H1 (cell line): ENCODE measurements at regions not wholly inside any gene's neighbourhood (a gene's known extent, or its start where the extent isn't known, plus 50 kb on each side); places are given as distances from the start of the nearest gene placed in this dataset.

ENCODE experiments used
- CTCF ChIA-PET: fragments of 300-600 bp; sonication (Branson Sonifier 250); formaldehyde crosslinking; loops from one replicate; lab custom pipeline; 2021; ENCODE audit not compliant: partially characterized antibody; lab: Charles Lee
- POLR2A ChIA-PET: fragments of 300-600 bp; sonication (Branson Sonifier 250); formaldehyde crosslinking; loops from one replicate; lab custom pipeline; 2021; ENCODE audit warnings: inconsistent platforms; ENCODE audit not compliant: partially characterized antibody; lab: Charles Lee
- DNase-seq, 2 experiments: peaks; one replicate each; pipeline versions ENCODE4 v3.0.0 to v3.0.0-alpha.2; 2010 to 2022; ENCODE audit warnings: low spot score in 2 of 2, low read depth in 1 of 2, mixed read lengths in 1 of 2
- FAIRE-seq: peaks from 2 replicates; lab custom pipeline; 2011; peaks lifted over from hg19 to GRCh38; lab: Jason Lieb, UNC
- H2AFZ ChIP-seq: 2 replicates; pipeline ENCODE4 v1.8.1; 2012; ENCODE audit warnings: low read length, inconsistent platforms
- H2AK5ac ChIP-seq: 2 replicates; pipeline ENCODE4 v1.6.1; 2013; ENCODE audit warnings: low read depth, low read length
- H2BK120ac ChIP-seq: replicated peaks from 2 replicates; pipeline ENCODE3; 2013; ENCODE audit warnings: low read depth, low read length, inconsistent platforms
- H2BK12ac ChIP-seq: 2 replicates; pipeline ENCODE4 v1.6.1; 2013; ENCODE audit warnings: low read depth, low read length
- H2BK15ac ChIP-seq: 2 replicates; pipeline ENCODE4 v1.6.1; 2013; ENCODE audit warnings: low read length
- H2BK20ac ChIP-seq: 2 replicates; pipeline ENCODE4 v1.6.1; 2013; ENCODE audit warnings: low read length
- H2BK5ac ChIP-seq: 2 replicates; pipeline ENCODE4 v1.6.1; 2013; ENCODE audit warnings: low read depth, low read length
- H3K14ac ChIP-seq: 2 replicates; pipeline ENCODE4 v1.6.1; 2013; ENCODE audit warnings: inconsistent platforms; ENCODE audit not compliant: insufficient read length
- H3K18ac ChIP-seq: 2 replicates; pipeline ENCODE4 v1.6.1; 2013; ENCODE audit warnings: low read length; ENCODE audit errors: extremely low read depth
- H3K23ac ChIP-seq: 2 replicates; pipeline ENCODE4 v1.6.1; 2013; ENCODE audit warnings: inconsistent platforms; ENCODE audit not compliant: insufficient read length
- H3K23me2 ChIP-seq: 2 replicates; pipeline ENCODE4 v1.6.1; 2013; ENCODE audit warnings: low read depth, low read length
- H3K27ac ChIP-seq: 2 replicates; pipeline ENCODE4 v1.6.1; 2011; ENCODE audit warnings: low read depth, low read length, inconsistent platforms
- H3K27me3 ChIP-seq, 4 experiments: replicated peaks in 1 of 4; 1 replicate in 1 of 4; 2 replicates in 3 of 4; pipeline versions ENCODE4 v1.6.1 to v1.8.1; 2011 to 2013; ENCODE audit warnings: low read length in 3 of 4, mild to moderate bottlenecking in 3 of 4, inconsistent platforms in 2 of 4, mixed read lengths in 2 of 4, moderate library complexity in 1 of 4; ENCODE audit not compliant: control insufficient read depth in 3 of 4, insufficient read depth in 3 of 4; ENCODE audit errors: extremely low read depth in 1 of 4
- H3K36me3 ChIP-seq, 4 experiments: 2 replicates each; pipeline versions ENCODE4 v1.6.1 to v1.8.1; 2011 to 2013; ENCODE audit warnings: mild to moderate bottlenecking in 4 of 4, low read length in 3 of 4, moderate library complexity in 2 of 4, control low read depth in 1 of 4, inconsistent platforms in 1 of 4; ENCODE audit not compliant: insufficient read depth in 4 of 4, control insufficient read depth in 2 of 4
- H3K4ac ChIP-seq: replicated peaks from 2 replicates; pipeline ENCODE3; 2013; ENCODE audit warnings: low read length, low read depth, mixed read lengths, inconsistent platforms; ENCODE audit not compliant: insufficient read length
- H3K4me1 ChIP-seq, 4 experiments: replicated peaks in 1 of 4; 1 replicate in 1 of 4; 2 replicates in 3 of 4; pipeline versions ENCODE4 v1.6.1 to v1.8.1; 2011 to 2013; ENCODE audit warnings: low read length in 3 of 4, inconsistent platforms in 2 of 4, mixed read lengths in 1 of 4; ENCODE audit not compliant: insufficient read depth in 4 of 4, control insufficient read depth in 3 of 4
- H3K4me2 ChIP-seq, 2 experiments: 2 replicates each; pipeline versions ENCODE4 v1.6.1 to v1.8.1; 2011 to 2013; ENCODE audit warnings: low read depth in 2 of 2, low read length in 2 of 2, control low read depth in 1 of 2, inconsistent platforms in 1 of 2, mild to moderate bottlenecking in 1 of 2; ENCODE audit not compliant: insufficient read depth in 1 of 2
- H3K4me3 ChIP-seq, 4 experiments: fragments of 200-600, 300-600 bp in 1 of 4; sonication (generic), shearing (Covaris generic), sonication (Bioruptor Twin) in 1 of 4; 2 replicates each; pipeline versions ENCODE4 v1.5.1 to v1.8.1; 2011 to 2016; ENCODE audit warnings: low read length in 4 of 4, low read depth in 3 of 4, control low read depth in 2 of 4, inconsistent platforms in 2 of 4, mild to moderate bottlenecking in 2 of 4, mixed read lengths in 1 of 4, moderate library complexity in 1 of 4; ENCODE audit not compliant: insufficient read depth in 2 of 4; ENCODE audit errors: extremely low read depth in 1 of 4
- H3K56ac ChIP-seq: replicated peaks from 2 replicates; pipeline ENCODE3; 2013; ENCODE audit warnings: low read depth, mild to moderate bottlenecking, mixed read lengths, low read length, inconsistent platforms; ENCODE audit not compliant: insufficient read length
- H3K79me1 ChIP-seq: 2 replicates; pipeline ENCODE4 v1.6.1; 2013; ENCODE audit warnings: low read depth, low read length, control low read depth
- H3K79me2 ChIP-seq, 2 experiments: 2 replicates each; pipeline versions ENCODE4 v1.6.1 to v1.8.1; 2012 to 2013; ENCODE audit warnings: low read length in 2 of 2, mild to moderate bottlenecking in 2 of 2, inconsistent platforms in 1 of 2; ENCODE audit not compliant: insufficient read depth in 2 of 2, control insufficient read depth in 1 of 2
- H3K9ac ChIP-seq, 4 experiments: replicated peaks in 1 of 4; 1 replicate in 1 of 4; 2 replicates in 3 of 4; pipeline versions ENCODE4 v1.6.1 to v1.8.1; 2011 to 2013; ENCODE audit warnings: low read depth in 3 of 4, low read length in 3 of 4, control low read depth in 2 of 4, mild to moderate bottlenecking in 2 of 4, moderate library complexity in 2 of 4, inconsistent platforms in 1 of 4; ENCODE audit errors: extremely low read depth in 1 of 4
- H3K9me3 ChIP-seq, 2 experiments: 2 replicates each; pipeline versions ENCODE4 v1.6.1 to v1.8.1; 2012 to 2013; ENCODE audit warnings: mild to moderate bottlenecking in 2 of 2, moderate library complexity in 2 of 2, control low read depth in 1 of 2, inconsistent platforms in 1 of 2, low read depth in 1 of 2, low read length in 1 of 2, mixed read lengths in 1 of 2; ENCODE audit not compliant: insufficient read depth in 2 of 2
- H4K20me1 ChIP-seq, 2 experiments: replicated peaks in 1 of 2; 2 replicates each; pipeline versions ENCODE3 to v1.8.1; 2011 to 2013; ENCODE audit warnings: inconsistent platforms in 2 of 2, low read length in 2 of 2, mild to moderate bottlenecking in 1 of 2; ENCODE audit not compliant: insufficient read depth in 2 of 2, control insufficient read depth in 1 of 2
- H4K5ac ChIP-seq: 2 replicates; pipeline ENCODE4 v1.6.1; 2013; ENCODE audit warnings: low read length, low read depth, mixed read lengths, inconsistent platforms; ENCODE audit not compliant: insufficient read length
- H4K8ac ChIP-seq: 2 replicates; pipeline ENCODE4 v1.8.0; 2013; ENCODE audit warnings: mild to moderate bottlenecking, moderate library complexity, low read length, inconsistent platforms; ENCODE audit not compliant: insufficient read depth; ENCODE audit errors: extremely low read depth
- H4K91ac ChIP-seq: replicated peaks from 2 replicates; pipeline ENCODE3; 2013; ENCODE audit warnings: low read length, mixed read lengths, inconsistent platforms; ENCODE audit not compliant: insufficient read length
- BCL11A ChIP-seq, 2 experiments: IDR thresholded peaks; one replicate each; pipeline ENCODE4 v1.6.1; 2011; ENCODE audit warnings: low read depth in 2 of 2, low read length in 2 of 2, mild to moderate bottlenecking in 2 of 2
- CTBP2 ChIP-seq: IDR thresholded peaks from 2 replicates; pipeline ENCODE4 v1.7.0; 2011; ENCODE audit warnings: borderline replicate concordance, mild to moderate bottlenecking, moderate library complexity, mixed read lengths, low read length; ENCODE audit not compliant: insufficient read depth, insufficient read length
- KDM5A ChIP-seq: fragments of 200-600 bp; IDR thresholded peaks from 2 replicates; pipeline ENCODE4 v1.7.1; 2012; ENCODE audit warnings: mild to moderate bottlenecking, low read length, inconsistent platforms, mixed read lengths
- POLR2AphosphoS5 ChIP-seq: IDR thresholded peaks from 2 replicates; pipeline ENCODE4 v1.6.1; 2011; ENCODE audit warnings: low read depth, low read length
- POU5F1 ChIP-seq: IDR thresholded peaks from 2 replicates; pipeline ENCODE4 v1.6.1; 2011; ENCODE audit warnings: low read depth, mild to moderate bottlenecking, low read length, moderate library complexity
- RXRA ChIP-seq: IDR thresholded peaks from 2 replicates; pipeline ENCODE4 v1.6.1; 2011; ENCODE audit warnings: low read depth, mild to moderate bottlenecking, low read length, moderate library complexity; ENCODE audit not compliant: insufficient read depth
- SAP30 ChIP-seq: fragments of 300-600 bp; sonication (generic); IDR thresholded peaks from 2 replicates; pipeline ENCODE4 v1.7.1; 2012; ENCODE audit warnings: low read length, moderate library complexity, mild to moderate bottlenecking, inconsistent platforms; ENCODE audit not compliant: insufficient read depth, insufficient replicate concordance
- SIRT6 ChIP-seq: IDR thresholded peaks from one replicate; pipeline ENCODE4 v1.7.1; 2012; ENCODE audit warnings: low read length, inconsistent platforms
- SIX5 ChIP-seq: IDR thresholded peaks from 2 replicates; pipeline ENCODE4 v1.6.1; 2011; ENCODE audit warnings: mild to moderate bottlenecking, low read depth, low read length
- TCF12 ChIP-seq: IDR thresholded peaks from 2 replicates; pipeline ENCODE4 v1.6.1; 2011; ENCODE audit warnings: low read depth, mild to moderate bottlenecking, low read length
- TEAD4 ChIP-seq: IDR thresholded peaks from 2 replicates; pipeline ENCODE4 v1.6.1; 2012; ENCODE audit warnings: low read depth, low read length, inconsistent platforms, mixed read lengths
- YY1 ChIP-seq: IDR thresholded peaks from 2 replicates; pipeline ENCODE4 v1.6.1; 2011; ENCODE audit warnings: low read depth, mild to moderate bottlenecking, low read length
- WGBS, 2 experiments: shearing (Covaris generic) in 1 of 2; methylation state at CpG; one replicate each; pipeline versions ENCODE4 v1.1.6 to v1.1.7; 2013 to 2015; ENCODE audit warnings: low lambda C conversion rate in 2 of 2, mixed read lengths in 2 of 2, inconsistent platforms in 1 of 2, low coverage in 1 of 2, missing lambda C conversion rate in 1 of 2; ENCODE audit not compliant: insufficient replicate concordance in 2 of 2, insufficient coverage in 1 of 2, insufficient read length in 1 of 2; ENCODE audit errors: extremely low coverage in 1 of 2, missing lambda C conversion rate in 1 of 2; 5-methylcytosine and 5-hydroxymethylcytosine counted together
- TF ChIP-seq, protein P1 (sequence below): IDR thresholded peaks from 2 replicates; pipeline ENCODE4 v1.6.1; 2011; ENCODE audit warnings: low read depth, mild to moderate bottlenecking, low read length; ENCODE audit not compliant: insufficient read depth

DNA sequence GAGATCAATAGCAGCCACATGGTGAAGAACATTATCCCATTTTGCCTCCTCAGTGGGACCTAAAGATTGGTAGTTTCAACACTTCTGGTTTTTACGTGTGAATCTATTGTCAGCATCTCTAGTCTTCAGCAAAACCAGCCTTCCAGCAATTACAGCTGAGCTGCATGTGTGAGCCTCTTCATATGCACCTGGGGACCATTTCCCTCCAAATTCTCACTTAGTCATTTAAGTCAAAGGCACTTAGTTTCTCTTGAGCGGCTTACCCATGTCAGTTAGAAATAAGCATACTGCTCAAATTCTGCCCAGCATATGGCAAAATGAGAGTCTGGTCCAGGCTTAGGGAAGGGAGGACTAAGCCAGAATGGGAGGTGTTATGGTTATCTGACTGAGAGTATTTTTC is 99.7 kb upstream of the NXPH2 start:
- FAIRE-seq, result no peak

More for the DNA sequence above, 99.7 kb upstream of the NXPH2 start:
- POLR2A ChIA-PET, result no interaction called here
- CTCF ChIA-PET, result no interaction called here
- Histone ChIP-seq H4K91ac (no peak overlapping the region), H3K4ac (no peak overlapping the region), H3K79me2 (no peaks in the 10 kb centered on the region), H2BK15ac (no peak overlapping the region), H2BK12ac (no peak overlapping the region), H3K4me2 (no peak overlapping the region), H3K9ac (no peak overlapping the region)
- WGBS, 2 experiments, result 88% methylated on average over 2 of the region's 2 CpGs; no CpG with 5 or more reads in 1 of the 2 experiments
- TF ChIP-seq POU5F1, result no peak
- TF ChIP-seq POLR2AphosphoS5, result no peak
- TF ChIP-seq TEAD4, result no peak
- TF ChIP-seq SIRT6, result no peak
- TF ChIP-seq YY1, result no peak
- no peak for TF ChIP-seq KDM5A
- TF ChIP-seq SIX5, result no peak
- no peak for TF ChIP-seq RXRA
- TF ChIP-seq CTBP2, result no peak
- TF ChIP-seq TCF12, result no peak
- TF ChIP-seq, protein P1, sequence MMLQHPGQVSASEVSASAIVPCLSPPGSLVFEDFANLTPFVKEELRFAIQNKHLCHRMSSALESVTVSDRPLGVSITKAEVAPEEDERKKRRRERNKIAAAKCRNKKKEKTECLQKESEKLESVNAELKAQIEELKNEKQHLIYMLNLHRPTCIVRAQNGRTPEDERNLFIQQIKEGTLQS, result no peak
- no peak for TF ChIP-seq SAP30
- TF ChIP-seq BCL11A (IDR thresholded peaks at IDR 0.05; ENCODE audit: low read depth in 2 of 2, low read length in 2 of 2), result no peak
- TF ChIP-seq, all 59 proteins: peak for 0
- H3K23me2 ChIP-seq, result no peaks in the 10 kb centered on the region
- H3K14ac ChIP-seq, result no peak overlapping the region
- H3K56ac ChIP-seq, result no peak overlapping the region
- no peak overlapping the region for H3K4me3 ChIP-seq
- no peak overlapping the region for H4K8ac ChIP-seq
- no peak overlapping the region for H2AFZ ChIP-seq
- no peak overlapping the region for H2BK20ac ChIP-seq
- no peak overlapping the region for H2BK120ac ChIP-seq
- H3K23ac ChIP-seq, result no peak overlapping the region
- H3K36me3 ChIP-seq, result no peaks in the 10 kb centered on the region
- no peaks in the 10 kb centered on the region for H3K4me1 ChIP-seq
- no peaks in the 10 kb centered on the region for H4K20me1 ChIP-seq
- no peak for DNase-seq
- H2AK5ac ChIP-seq, result no peak overlapping the region
- no peaks in the 10 kb centered on the region for H3K79me1 ChIP-seq
- H3K18ac ChIP-seq, result no peak overlapping the region
- no peak overlapping the region for H4K5ac ChIP-seq
- no peaks in the 10 kb centered on the region for H3K27me3 ChIP-seq
- H3K27ac ChIP-seq, result no peak overlapping the region
- no peaks in the 10 kb centered on the region for H3K9me3 ChIP-seq
- H2BK5ac ChIP-seq, result no peak overlapping the region
